Mesendoderm (in vitro differentiated cells): ENCODE measurements at regions not wholly inside any gene's neighbourhood (a gene's known extent, or its start where the extent isn't known, plus 50 kb on each side); places are given as distances from the start of the nearest gene placed in this dataset.

Experiments used
- DNase-seq: peaks from one replicate; pipeline ENCODE4 v3.0.0; 2013
- H2AK5ac ChIP-seq: 2 replicates; pipeline ENCODE4 v1.6.1; 2013; ENCODE audit warnings: low read length, inconsistent platforms
- H2BK120ac ChIP-seq: 2 replicates; pipeline ENCODE4 v1.6.1; 2013; ENCODE audit warnings: low read depth, mild to moderate bottlenecking, low read length, moderate library complexity, mixed read lengths
- H2BK15ac ChIP-seq: replicated peaks from 2 replicates; pipeline ENCODE4 v1.6.1; 2013; ENCODE audit warnings: low read depth, mild to moderate bottlenecking, moderate library complexity
- H2BK5ac ChIP-seq: 2 replicates; pipeline ENCODE4 v1.6.1; 2013; ENCODE audit warnings: low read length, inconsistent platforms
- H3K18ac ChIP-seq: 2 replicates; pipeline ENCODE4 v1.6.1; 2013; ENCODE audit warnings: mild to moderate bottlenecking, low read length, mixed read lengths
- H3K23ac ChIP-seq: one replicate; pipeline ENCODE4 v1.6.1; 2013; ENCODE audit warnings: low read length
- H3K27ac ChIP-seq: 2 replicates; pipeline ENCODE4 v1.5.1; 2013; ENCODE audit warnings: low read depth, mild to moderate bottlenecking, inconsistent platforms, low read length, moderate library complexity
- H3K27me3 ChIP-seq: 2 replicates; pipeline ENCODE4 v1.6.1; 2013; ENCODE audit warnings: low read length, control low read depth, mild to moderate bottlenecking, inconsistent platforms; ENCODE audit not compliant: insufficient read depth, poor library complexity
- H3K36me3 ChIP-seq: 2 replicates; pipeline ENCODE4 v1.6.1; 2013; ENCODE audit warnings: low read length, inconsistent platforms; ENCODE audit not compliant: control insufficient read depth, insufficient read depth
- H3K4ac ChIP-seq: one replicate; pipeline ENCODE4 v1.6.1; 2013; ENCODE audit warnings: low read depth, mild to moderate bottlenecking, low read length, moderate library complexity
- H3K4me1 ChIP-seq: 2 replicates; pipeline ENCODE4 v1.6.1; 2013; ENCODE audit warnings: low read depth, low read length, inconsistent platforms; ENCODE audit not compliant: control insufficient read depth
- H3K4me2 ChIP-seq: 2 replicates; pipeline ENCODE4 v1.6.1; 2013; ENCODE audit warnings: low read length
- H3K4me3 ChIP-seq: 2 replicates; pipeline ENCODE4 v1.5.1; 2013; ENCODE audit warnings: mild to moderate bottlenecking, low read length
- H3K56ac ChIP-seq: one replicate; pipeline ENCODE4 v1.6.1; 2013; ENCODE audit warnings: low read length
- H3K79me1 ChIP-seq: 2 replicates; pipeline ENCODE4 v1.6.1; 2013; ENCODE audit warnings: low read length, inconsistent platforms
- H3K79me2 ChIP-seq: 2 replicates; pipeline ENCODE4 v1.6.1; 2013; ENCODE audit warnings: mild to moderate bottlenecking, low read length; ENCODE audit not compliant: control insufficient read depth, insufficient read depth
- H3K9ac ChIP-seq: 2 replicates; pipeline ENCODE4 v1.6.1; 2013; ENCODE audit warnings: low read length, inconsistent platforms
- H4K5ac ChIP-seq: one replicate; pipeline ENCODE4 v1.6.1; 2013; ENCODE audit warnings: low read length
- H4K8ac ChIP-seq: one replicate; pipeline ENCODE4 v1.6.1; 2013; ENCODE audit warnings: low read depth, mild to moderate bottlenecking, control low read depth, low read length, moderate library complexity
- WGBS: extraction: QIAGEN DNeasy Blood & Tissue Kit; methylation state at CpG from one replicate; pipeline ENCODE4 v1.1.7; 2013; ENCODE audit warnings: low lambda C conversion rate, missing lambda C conversion rate; ENCODE audit not compliant: insufficient coverage; ENCODE audit errors: extremely low coverage; 5-methylcytosine and 5-hydroxymethylcytosine counted together

- Histone ChIP-seq H2BK120ac (no peak overlapping the region), H3K9ac (no peak overlapping the region), H3K27me3 (no peaks in the 10 kb centered on the region), H2AK5ac (no peak overlapping the region), H2BK5ac (no peak overlapping the region), H3K56ac (no peak overlapping the region), H3K79me2 (no peaks in the 10 kb centered on the region), H3K4me1 (no peaks in the 10 kb centered on the region), H3K4me2 (no peak overlapping the region), H3K27ac (no peak overlapping the region), H3K4ac (no peak overlapping the region), H3K18ac (no peak overlapping the region), H3K79me1 (no peaks in the 10 kb centered on the region), H4K8ac (no peak overlapping the region), H3K23ac (no peak overlapping the region), H3K36me3 (no peaks in the 10 kb centered on the region), H4K5ac (no peak overlapping the region), H3K4me3 (no peak overlapping the region), H2BK15ac (no peak overlapping the region)
- WGBS, result no CpG with 5 or more reads among the region's 2 CpGs
- no peak for DNase-seq
These were observed 58.8 kb upstream of the MKLN1 start for GRCh38 chr7:131268906-131269305.

- Histone ChIP-seq H4K5ac (no peak overlapping the region), H3K36me3 (no peaks in the 10 kb centered on the region), H3K79me1 (no peaks in the 10 kb centered on the region), H2BK15ac (no peak overlapping the region), H3K56ac (no peak overlapping the region), H2BK5ac (no peak overlapping the region), H3K18ac (no peak overlapping the region), H3K4me3 (no peak overlapping the region), H3K27ac (no peak overlapping the region), H3K79me2 (no peaks in the 10 kb centered on the region), H2AK5ac (no peak overlapping the region), H3K23ac (no peak overlapping the region), H3K4me2 (no peak overlapping the region), H4K8ac (no peak overlapping the region), H2BK120ac (no peak overlapping the region), H3K27me3 (no peaks in the 10 kb centered on the region), H3K4me1 (no peaks in the 10 kb centered on the region), H3K9ac (no peak overlapping the region), H3K4ac (no peak overlapping the region)
- WGBS, result no CpG with 5 or more reads among the region's 1 CpG
- no peak for DNase-seq
These were observed 55.6 kb upstream of the MKLN1 start for GRCh38 chr7:131272086-131272485.

- H4K5ac ChIP-seq, result no peak overlapping the region
- no peak overlapping the region for H3K4me3 ChIP-seq
- no peak overlapping the region for H2BK5ac ChIP-seq
- no peak overlapping the region for H2BK120ac ChIP-seq
- no peak overlapping the region for H3K23ac ChIP-seq
- no peak overlapping the region for H3K27ac ChIP-seq
- H3K4me1 ChIP-seq, result no peaks in the 10 kb centered on the region
- WGBS, result no CpG with 5 or more reads among the region's 2 CpGs
- no peak overlapping the region for H3K18ac ChIP-seq
- H3K9ac ChIP-seq, result no peak overlapping the region
- no peak overlapping the region for H3K4ac ChIP-seq
- H3K56ac ChIP-seq, result no peak overlapping the region
- H3K27me3 ChIP-seq, result no peaks in the 10 kb centered on the region
- no peaks in the 10 kb centered on the region for H3K79me1 ChIP-seq
- H3K36me3 ChIP-seq, result no peaks in the 10 kb centered on the region
- no peak overlapping the region for H3K4me2 ChIP-seq
- H2AK5ac ChIP-seq, result no peak overlapping the region
- no peaks in the 10 kb centered on the region for H3K79me2 ChIP-seq
- no peak for DNase-seq
- H2BK15ac ChIP-seq, result no peak overlapping the region
- no peak overlapping the region for H4K8ac ChIP-seq
These were observed 52.7 kb upstream of the MKLN1 start for GRCh38 chr7:131274986-131275385.

GRCh38 chr7:131276190-131276589 is 51.5 kb upstream of the MKLN1 start:
- H4K5ac ChIP-seq, result no peak overlapping the region
- no peaks in the 10 kb centered on the region for H3K79me2 ChIP-seq
- no peak for DNase-seq
- H2AK5ac ChIP-seq, result no peak overlapping the region
- no peak overlapping the region for H3K9ac ChIP-seq
- H3K36me3 ChIP-seq, result no peaks in the 10 kb centered on the region
- no peak overlapping the region for H2BK5ac ChIP-seq
- no peaks in the 10 kb centered on the region for H3K79me1 ChIP-seq
- no peak overlapping the region for H3K18ac ChIP-seq
- no peak overlapping the region for H3K4me3 ChIP-seq
- H3K23ac ChIP-seq, result no peak overlapping the region
- no peak overlapping the region for H3K4me2 ChIP-seq
- H3K4ac ChIP-seq, result no peak overlapping the region
- H2BK15ac ChIP-seq, result no peak overlapping the region
- no peak overlapping the region for H4K8ac ChIP-seq
- no peaks in the 10 kb centered on the region for H3K4me1 ChIP-seq
- no peak overlapping the region for H3K27ac ChIP-seq
- no peaks in the 10 kb centered on the region for H3K27me3 ChIP-seq
- no peak overlapping the region for H2BK120ac ChIP-seq
- WGBS, result no CpG with 5 or more reads among the region's 5 CpGs
- H3K56ac ChIP-seq, result no peak overlapping the region

GRCh38 chr7:131276748-131277147 is 50.9 kb upstream of the MKLN1 start:
- Histone ChIP-seq H2BK15ac (no peak overlapping the region), H2BK5ac (no peak overlapping the region), H3K18ac (no peak overlapping the region), H3K4ac (no peak overlapping the region), H4K8ac (no peak overlapping the region), H3K4me2 (no peak overlapping the region), H3K4me1 (no peaks in the 10 kb centered on the region), H3K4me3 (no peak overlapping the region), H3K27ac (no peak overlapping the region), H3K56ac (no peak overlapping the region), H3K79me2 (no peaks in the 10 kb centered on the region), H2BK120ac (no peak overlapping the region), H3K9ac (no peak overlapping the region), H3K79me1 (no peaks in the 10 kb centered on the region), H3K27me3 (no peaks in the 10 kb centered on the region), H3K23ac (no peak overlapping the region), H3K36me3 (no peaks in the 10 kb centered on the region), H2AK5ac (no peak overlapping the region), H4K5ac (no peak overlapping the region)
- WGBS, result no CpG with 5 or more reads among the region's 2 CpGs
- no peak for DNase-seq
